ENCODE measurements at regions not wholly inside any gene's neighbourhood (a gene's known extent, or its start where the extent isn't known, plus 50 kb on each side); places are given as distances from the start of the nearest gene placed in this dataset.

GRCh38 chr6:92930171-92930570 is 489.2 kb downstream of the EPHA7 start:
- TF ChIP-seq CTCF (IDR thresholded peaks at IDR 0.05) = no peak
- no peak for TF ChIP-seq POLR2A (IDR thresholded peaks at IDR 0.05)
